ENCODE measurements at regions not wholly inside any gene's neighbourhood (a gene's known extent, or its start where the extent isn't known, plus 50 kb on each side); places are given as distances from the start of the nearest gene placed in this dataset.

- no peak overlapping the region for H2AFZ ChIP-seq (ENCODE audit: low read depth, low read length)
- H3K4me1 ChIP-seq (ENCODE audit: insufficient read depth, low read length) = peaks cover 8% of the 10 kb centered on the region
- no peak overlapping the region for H3K9ac ChIP-seq (ENCODE audit: low read length)
- H3K79me2 ChIP-seq (ENCODE audit: insufficient read depth, low read length) = peaks cover 6% of the 10 kb centered on the region
- no peak for TF ChIP-seq EZH2 (IDR thresholded peaks at IDR 0.05; ENCODE audit: insufficient read depth, low read length)
- TF ChIP-seq, protein P1, sequence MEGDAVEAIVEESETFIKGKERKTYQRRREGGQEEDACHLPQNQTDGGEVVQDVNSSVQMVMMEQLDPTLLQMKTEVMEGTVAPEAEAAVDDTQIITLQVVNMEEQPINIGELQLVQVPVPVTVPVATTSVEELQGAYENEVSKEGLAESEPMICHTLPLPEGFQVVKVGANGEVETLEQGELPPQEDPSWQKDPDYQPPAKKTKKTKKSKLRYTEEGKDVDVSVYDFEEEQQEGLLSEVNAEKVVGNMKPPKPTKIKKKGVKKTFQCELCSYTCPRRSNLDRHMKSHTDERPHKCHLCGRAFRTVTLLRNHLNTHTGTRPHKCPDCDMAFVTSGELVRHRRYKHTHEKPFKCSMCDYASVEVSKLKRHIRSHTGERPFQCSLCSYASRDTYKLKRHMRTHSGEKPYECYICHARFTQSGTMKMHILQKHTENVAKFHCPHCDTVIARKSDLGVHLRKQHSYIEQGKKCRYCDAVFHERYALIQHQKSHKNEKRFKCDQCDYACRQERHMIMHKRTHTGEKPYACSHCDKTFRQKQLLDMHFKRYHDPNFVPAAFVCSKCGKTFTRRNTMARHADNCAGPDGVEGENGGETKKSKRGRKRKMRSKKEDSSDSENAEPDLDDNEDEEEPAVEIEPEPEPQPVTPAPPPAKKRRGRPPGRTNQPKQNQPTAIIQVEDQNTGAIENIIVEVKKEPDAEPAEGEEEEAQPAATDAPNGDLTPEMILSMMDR (IDR thresholded peaks at IDR 0.05; ENCODE audit: insufficient read depth, low read depth, low read length) = no peak
- H4K20me1 ChIP-seq (ENCODE audit: insufficient read depth, low read length) = no peaks in the 10 kb centered on the region
- no peak for DNase-seq (ENCODE audit: low read depth)
- H3K4me3 ChIP-seq (ENCODE audit: insufficient read depth, low read depth, low read length) = no peak overlapping the region
- H3K27ac Mint-ChIP-seq (ENCODE audit: unreplicated experiment) = no peak overlapping the region
- no peak overlapping the region for H3K27ac ChIP-seq (ENCODE audit: low read depth, low read length)
- H3K4me3 Mint-ChIP-seq (ENCODE audit: unreplicated experiment) = no peak overlapping the region
- no peak for FAIRE-seq
- H3K27me3 Mint-ChIP-seq (ENCODE audit: low read depth, unreplicated experiment) = no peaks in the 10 kb centered on the region
- no peaks in the 10 kb centered on the region for H3K27me3 ChIP-seq (ENCODE audit: insufficient read depth, low read length)
- H3K36me3 ChIP-seq (ENCODE audit: insufficient read depth, low read length) = no peaks in the 10 kb centered on the region
- H3K4me2 ChIP-seq (ENCODE audit: low read length) = no peak overlapping the region
- peaks cover 2% of the 10 kb centered on the region for H3K9me3 Mint-ChIP-seq (ENCODE audit: unreplicated experiment)
- H3K36me3 Mint-ChIP-seq (ENCODE audit: low read depth, unreplicated experiment) = peaks cover 11% of the 10 kb centered on the region
- H3K9me3 ChIP-seq (ENCODE audit: insufficient read depth, low read depth, low read length) = no peaks in the 10 kb centered on the region
- peaks cover 7% of the 10 kb centered on the region for H3K4me1 Mint-ChIP-seq (ENCODE audit: low read depth, unreplicated experiment)
Measured at GRCh38 chr6:21869085-21869771, 275.7 kb downstream of the SOX4 start.

- Histone ChIP-seq H3K27ac (ENCODE audit: low read depth, low read length) (no peak overlapping the region), H3K9ac (ENCODE audit: low read length) (no peak overlapping the region), H3K9me3 (ENCODE audit: insufficient read depth, low read depth, low read length) (no peaks in the 10 kb centered on the region), H3K4me3 (ENCODE audit: insufficient read depth, low read depth, low read length) (no peak overlapping the region), H3K36me3 (ENCODE audit: insufficient read depth, low read length) (no peaks in the 10 kb centered on the region), H3K27me3 (ENCODE audit: insufficient read depth, low read length) (no peaks in the 10 kb centered on the region), H4K20me1 (ENCODE audit: insufficient read depth, low read length) (no peaks in the 10 kb centered on the region), H3K4me1 (ENCODE audit: insufficient read depth, low read length) (peaks cover 8% of the 10 kb centered on the region), H3K4me2 (ENCODE audit: low read length) (no peak overlapping the region), H2AFZ (ENCODE audit: low read depth, low read length) (no peak overlapping the region), H3K79me2 (ENCODE audit: insufficient read depth, low read length) (peaks cover 6% of the 10 kb centered on the region)
- Mint-ChIP-seq H3K27ac (ENCODE audit: unreplicated experiment) (peak overlapping the region; percentile 26), H3K4me3 (ENCODE audit: unreplicated experiment) (no peak overlapping the region), H3K4me1 (ENCODE audit: low read depth, unreplicated experiment) (peaks cover 7% of the 10 kb centered on the region), H3K36me3 (ENCODE audit: low read depth, unreplicated experiment) (peaks cover 15% of the 10 kb centered on the region), H3K27me3 (ENCODE audit: low read depth, unreplicated experiment) (no peaks in the 10 kb centered on the region), H3K9me3 (ENCODE audit: unreplicated experiment) (peaks cover 6% of the 10 kb centered on the region)
- no peak for TF ChIP-seq EZH2 (IDR thresholded peaks at IDR 0.05; ENCODE audit: insufficient read depth, low read length)
- TF ChIP-seq, protein P1 (IDR thresholded peaks at IDR 0.05; ENCODE audit: insufficient read depth, low read depth, low read length) = no peak
- no peak for DNase-seq (ENCODE audit: low read depth)
- no peak for FAIRE-seq
Measured at GRCh38 chr6:21870076-21870730, 276.7 kb downstream of the SOX4 start.

GRCh38 chr6:21871831-21872230 lies 278.3 kb downstream of the SOX4 start:
- H3K4me1 Mint-ChIP-seq (ENCODE audit: low read depth, unreplicated experiment) = peaks cover 7% of the 10 kb centered on the region
- FAIRE-seq (no peak), DNase-seq (ENCODE audit: low read depth) (no peak)
- Histone ChIP-seq H4K20me1 (ENCODE audit: insufficient read depth, low read length) (no peaks in the 10 kb centered on the region), H3K4me2 (ENCODE audit: low read length) (no peak overlapping the region), H3K9me3 (ENCODE audit: insufficient read depth, low read depth, low read length) (no peaks in the 10 kb centered on the region), H3K4me1 (ENCODE audit: insufficient read depth, low read length) (peaks cover 8% of the 10 kb centered on the region), H3K27me3 (ENCODE audit: insufficient read depth, low read length) (no peaks in the 10 kb centered on the region), H2AFZ (ENCODE audit: low read depth, low read length) (no peak overlapping the region), H3K36me3 (ENCODE audit: insufficient read depth, low read length) (no peaks in the 10 kb centered on the region), H3K4me3 (ENCODE audit: insufficient read depth, low read depth, low read length) (no peak overlapping the region), H3K27ac (ENCODE audit: low read depth, low read length) (no peak overlapping the region), H3K79me2 (ENCODE audit: insufficient read depth, low read length) (peaks cover 6% of the 10 kb centered on the region), H3K9ac (ENCODE audit: low read length) (no peak overlapping the region)
- H3K9me3 Mint-ChIP-seq (ENCODE audit: unreplicated experiment) = peaks cover 6% of the 10 kb centered on the region
- peaks cover 19% of the 10 kb centered on the region for H3K36me3 Mint-ChIP-seq (ENCODE audit: low read depth, unreplicated experiment)
- TF ChIP-seq, protein P1 (IDR thresholded peaks at IDR 0.05; ENCODE audit: insufficient read depth, low read depth, low read length) = no peak
- TF ChIP-seq EZH2 (IDR thresholded peaks at IDR 0.05; ENCODE audit: insufficient read depth, low read length) = no peak
- H3K27me3 Mint-ChIP-seq (ENCODE audit: low read depth, unreplicated experiment) = no peaks in the 10 kb centered on the region
- H3K27ac Mint-ChIP-seq (ENCODE audit: unreplicated experiment) = no peak overlapping the region
- no peak overlapping the region for H3K4me3 Mint-ChIP-seq (ENCODE audit: unreplicated experiment)
